HUES6 (cell line): ENCODE measurements at regions not wholly inside any gene's neighbourhood (a gene's known extent, or its start where the extent isn't known, plus 50 kb on each side); places are given as distances from the start of the nearest gene placed in this dataset.

ENCODE experiments used
- H3K27ac ChIP-seq: 2 replicates; pipeline ENCODE4 v1.7.0; 2013; ENCODE audit warnings: low read depth, mild to moderate bottlenecking, low read length, inconsistent platforms
- H3K27me3 ChIP-seq: 2 replicates; pipeline ENCODE4 v1.6.1; 2013; ENCODE audit warnings: low read length; ENCODE audit not compliant: control insufficient read depth, insufficient read depth
- H3K36me3 ChIP-seq: 2 replicates; pipeline ENCODE4 v1.6.1; 2013; ENCODE audit warnings: low read length; ENCODE audit not compliant: control insufficient read depth, insufficient read depth
- H3K4me1 ChIP-seq: 2 replicates; pipeline ENCODE4 v1.6.1; 2013; ENCODE audit warnings: low read length; ENCODE audit not compliant: control insufficient read depth, insufficient read depth
- H3K4me3 ChIP-seq: 2 replicates; pipeline ENCODE4 v1.5.1; 2013; ENCODE audit warnings: low read depth, low read length
- H3K9ac ChIP-seq: one replicate; pipeline ENCODE4 v1.6.1; 2013; ENCODE audit warnings: mild to moderate bottlenecking, low read length
- H3K9me3 ChIP-seq: 2 replicates; pipeline ENCODE4 v1.6.1; 2013; ENCODE audit warnings: low read depth, low read length; ENCODE audit not compliant: control insufficient read depth, insufficient read depth

DNA sequence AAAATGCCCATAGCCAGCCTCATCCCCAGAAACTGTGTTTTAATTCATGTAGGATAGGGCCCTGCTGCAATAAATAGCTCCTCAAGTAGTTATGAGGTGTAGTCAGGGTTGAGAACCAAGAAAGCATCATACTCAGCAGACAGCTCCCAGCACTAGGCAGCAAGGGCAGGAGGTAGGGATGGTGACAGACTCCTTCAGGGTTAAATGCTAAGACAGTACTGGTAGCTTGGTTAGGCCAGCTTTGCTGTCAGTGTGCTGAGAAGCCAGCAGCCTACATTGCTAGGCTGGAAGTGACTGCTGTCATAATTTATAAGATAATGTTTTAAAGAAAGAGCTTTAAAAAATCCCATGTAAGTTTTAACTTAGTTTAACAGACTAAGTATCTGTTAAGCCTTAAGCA, 113.9 kb upstream of the IMMP2L start:
- H3K9ac ChIP-seq, result no peak overlapping the region
- H3K4me1 ChIP-seq, result no peaks in the 10 kb centered on the region
- H3K27ac ChIP-seq, result no peak overlapping the region
- no peaks in the 10 kb centered on the region for H3K36me3 ChIP-seq
- no peak overlapping the region for H3K4me3 ChIP-seq
- no peaks in the 10 kb centered on the region for H3K9me3 ChIP-seq
- H3K27me3 ChIP-seq, result no peaks in the 10 kb centered on the region

DNA sequence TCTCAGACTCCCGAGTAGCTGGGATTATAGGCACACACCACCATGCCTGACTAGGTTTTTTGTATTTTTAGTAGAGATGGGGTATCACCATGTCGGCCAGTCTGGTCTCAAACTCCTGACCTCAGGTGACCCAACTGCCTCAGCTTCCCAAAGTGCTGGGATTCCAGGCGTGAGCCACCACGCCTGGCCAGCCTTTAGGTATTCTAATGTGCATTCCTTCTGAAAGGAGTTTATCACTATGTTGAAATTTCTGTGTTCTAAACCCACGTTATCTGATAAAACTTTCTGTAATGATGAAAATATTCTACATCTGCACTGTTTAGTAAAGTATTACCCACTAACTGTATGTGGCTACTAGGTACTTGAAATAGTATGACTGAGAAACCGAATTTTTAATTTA, 110.6 kb upstream of the IMMP2L start:
- H3K9me3 ChIP-seq, result no peaks in the 10 kb centered on the region
- no peak overlapping the region for H3K9ac ChIP-seq
- H3K27me3 ChIP-seq, result no peaks in the 10 kb centered on the region
- no peak overlapping the region for H3K27ac ChIP-seq
- H3K4me1 ChIP-seq, result no peaks in the 10 kb centered on the region
- H3K36me3 ChIP-seq, result no peaks in the 10 kb centered on the region
- H3K4me3 ChIP-seq, result no peak overlapping the region

DNA sequence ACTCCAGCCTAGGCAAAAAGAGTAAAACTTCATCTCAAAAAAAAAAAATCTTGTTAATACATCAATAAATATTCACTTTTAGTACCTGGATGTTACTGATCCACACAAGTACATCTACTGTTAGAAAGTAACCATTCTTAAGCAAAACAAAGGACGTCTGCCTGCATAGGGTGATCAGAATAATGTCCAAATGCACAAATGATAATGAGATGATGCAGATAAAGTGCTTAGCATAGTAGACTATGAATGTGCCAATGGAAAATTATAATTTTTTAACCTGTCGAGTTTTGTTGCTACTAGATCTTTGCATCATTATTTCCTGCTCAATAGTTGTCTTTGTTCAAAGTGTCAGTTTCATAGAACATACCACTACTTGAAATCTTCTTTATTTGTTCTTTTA, 109.6 kb upstream of the IMMP2L start:
- no peak overlapping the region for H3K9ac ChIP-seq
- H3K27ac ChIP-seq, result no peak overlapping the region
- no peaks in the 10 kb centered on the region for H3K27me3 ChIP-seq
- no peaks in the 10 kb centered on the region for H3K9me3 ChIP-seq
- no peaks in the 10 kb centered on the region for H3K36me3 ChIP-seq
- H3K4me3 ChIP-seq, result no peak overlapping the region
- no peaks in the 10 kb centered on the region for H3K4me1 ChIP-seq

DNA sequence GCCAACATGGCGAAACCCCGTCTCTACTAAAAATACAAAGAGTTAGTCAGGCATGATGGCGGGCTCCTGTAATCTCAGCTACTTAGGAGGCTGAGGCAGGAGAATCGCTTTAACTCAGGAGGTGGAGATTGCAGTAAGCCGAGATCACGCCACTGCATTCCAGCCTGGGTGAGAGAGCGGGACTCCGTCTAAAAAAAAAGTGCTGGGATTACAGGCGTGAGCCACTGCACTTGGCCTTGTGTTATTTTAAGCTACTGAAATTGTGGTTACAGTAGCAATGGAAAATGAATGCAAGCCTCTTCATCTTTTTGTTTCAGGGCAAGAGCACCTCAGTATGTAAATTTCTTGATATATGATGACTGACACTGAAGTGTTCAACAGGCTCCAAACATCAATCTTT, 106.4 kb upstream of the IMMP2L start:
- Histone ChIP-seq H3K27ac (no peak overlapping the region), H3K9me3 (no peaks in the 10 kb centered on the region), H3K36me3 (no peaks in the 10 kb centered on the region), H3K4me3 (no peak overlapping the region), H3K9ac (no peak overlapping the region), H3K4me1 (no peaks in the 10 kb centered on the region; the same call in 1 of the 2 replicates), H3K27me3 (no peaks in the 10 kb centered on the region)

DNA sequence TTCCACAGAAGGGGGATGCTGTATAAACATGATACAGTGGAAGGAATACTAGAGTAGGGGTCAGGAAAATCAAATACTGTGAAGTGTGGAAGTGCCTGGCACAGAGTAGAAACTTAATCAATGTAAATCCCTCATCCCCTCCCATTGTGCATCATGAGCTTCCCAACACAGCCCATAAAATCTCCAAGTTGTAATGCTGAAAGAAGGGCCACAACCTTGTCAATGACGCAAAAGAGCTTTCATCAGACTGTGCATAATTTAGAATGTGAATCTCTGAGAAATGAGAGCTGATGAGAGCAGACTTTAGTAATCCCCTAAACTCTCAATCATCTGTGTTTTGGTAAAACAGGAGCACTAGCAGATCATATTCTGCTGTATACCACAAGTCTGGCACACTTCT, 105.2 kb upstream of the IMMP2L start:
- Histone ChIP-seq H3K9me3 (no peaks in the 10 kb centered on the region), H3K4me1 (no peaks in the 10 kb centered on the region; the same call in 1 of the 2 replicates), H3K36me3 (no peaks in the 10 kb centered on the region), H3K27ac (no peak overlapping the region), H3K9ac (no peak overlapping the region), H3K27me3 (no peaks in the 10 kb centered on the region), H3K4me3 (no peak overlapping the region)

DNA sequence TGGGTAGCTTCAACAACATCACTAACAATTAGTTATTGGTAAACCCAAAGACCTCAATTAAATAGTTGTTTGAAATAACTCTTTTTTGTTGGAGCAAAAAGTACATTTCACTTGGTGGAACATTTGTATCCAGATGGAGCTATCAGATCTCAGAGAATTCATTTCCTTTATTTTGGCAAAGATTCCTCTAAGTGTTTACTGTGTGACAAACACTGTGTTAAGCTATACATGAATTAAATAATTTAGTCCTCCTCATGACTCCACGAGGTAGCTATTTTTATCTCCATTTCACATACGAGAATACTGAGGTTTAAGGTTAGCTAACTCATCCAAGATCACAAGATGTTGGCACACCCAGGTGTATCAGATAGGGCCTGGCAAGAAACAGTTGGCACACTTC, 104.0 kb upstream of the IMMP2L start:
- no peak overlapping the region for H3K4me3 ChIP-seq
- no peaks in the 10 kb centered on the region for H3K9me3 ChIP-seq

DNA sequence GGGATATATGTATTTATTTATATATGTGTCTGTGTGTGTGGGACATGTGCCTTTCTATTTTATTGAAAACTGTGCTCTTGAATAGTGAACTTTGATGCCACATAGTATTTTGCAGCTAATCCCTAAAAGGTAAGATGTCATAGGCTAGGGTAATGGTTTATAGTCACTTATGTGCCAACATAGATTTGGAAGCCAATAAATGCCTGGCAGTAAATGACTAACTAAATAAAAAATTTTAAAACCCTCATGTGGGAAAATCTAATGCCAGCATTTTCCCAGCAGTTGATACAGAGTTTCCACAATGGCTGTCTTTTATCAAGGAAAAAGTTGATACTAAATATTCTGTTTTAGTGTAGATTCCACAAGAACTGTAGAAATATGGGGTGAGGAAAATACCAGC, 101.5 kb upstream of the IMMP2L start:
- no peak overlapping the region for H3K27ac ChIP-seq
- no peaks in the 10 kb centered on the region; the same call in 1 of the 2 replicates for H3K4me1 ChIP-seq
- no peaks in the 10 kb centered on the region for H3K9me3 ChIP-seq
- H3K4me3 ChIP-seq, result no peak overlapping the region
- H3K9ac ChIP-seq, result no peak overlapping the region
- no peaks in the 10 kb centered on the region for H3K27me3 ChIP-seq
- H3K36me3 ChIP-seq, result no peaks in the 10 kb centered on the region

More for the DNA sequence above, 104.0 kb upstream of the IMMP2L start:
- H3K27me3 ChIP-seq, result no peaks in the 10 kb centered on the region
- no peak overlapping the region for H3K27ac ChIP-seq
- no peak overlapping the region for H3K9ac ChIP-seq
- no peaks in the 10 kb centered on the region; the same call in 1 of the 2 replicates for H3K4me1 ChIP-seq
- no peaks in the 10 kb centered on the region for H3K36me3 ChIP-seq

DNA sequence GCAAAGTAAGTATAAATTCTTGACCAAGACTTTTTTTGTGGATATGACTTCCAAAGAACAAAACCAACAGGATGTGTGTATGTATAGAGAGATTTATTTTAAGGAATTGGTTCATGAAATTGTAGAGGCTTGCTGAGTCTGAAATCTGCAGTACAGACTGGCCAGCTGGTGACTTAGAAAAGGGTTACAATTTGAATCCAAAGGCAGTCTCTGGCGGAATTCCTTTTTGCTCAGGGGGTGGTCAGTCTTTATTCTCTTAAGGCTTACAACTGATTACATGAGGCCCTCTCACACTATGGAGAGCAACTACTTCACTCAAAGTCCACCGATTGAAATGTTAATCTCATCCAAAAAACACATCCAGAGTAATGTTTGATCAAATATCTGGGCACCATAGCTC, 100.1 kb upstream of the IMMP2L start:
- Histone ChIP-seq H3K9ac (no peak overlapping the region), H3K9me3 (no peaks in the 10 kb centered on the region), H3K4me1 (no peaks in the 10 kb centered on the region; the same call in 1 of the 2 replicates), H3K4me3 (no peak overlapping the region), H3K27me3 (no peaks in the 10 kb centered on the region), H3K27ac (no peak overlapping the region), H3K36me3 (no peaks in the 10 kb centered on the region)

DNA sequence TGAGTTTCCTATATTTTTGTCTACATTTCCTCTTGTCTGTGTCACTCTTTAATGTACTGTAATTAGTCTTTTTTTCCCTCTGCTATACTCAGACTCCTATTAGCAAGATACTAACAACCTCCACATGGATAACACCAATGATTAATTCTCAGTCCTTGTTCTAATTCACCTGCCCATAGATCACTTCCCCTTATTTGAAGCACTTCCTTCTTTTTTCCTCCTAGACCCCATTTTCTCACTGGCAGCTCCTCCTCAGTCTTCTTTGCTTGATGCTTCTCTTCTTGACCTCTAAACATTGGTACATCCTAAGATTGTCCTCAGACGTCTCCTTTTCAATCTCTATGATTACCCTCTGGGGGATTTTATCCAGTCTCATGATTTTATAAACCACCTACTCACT, 98.2 kb upstream of the IMMP2L start:
- no peak overlapping the region for H3K27ac ChIP-seq
- no peaks in the 10 kb centered on the region for H3K36me3 ChIP-seq
- no peaks in the 10 kb centered on the region for H3K9me3 ChIP-seq
- H3K4me3 ChIP-seq, result no peak overlapping the region
- H3K27me3 ChIP-seq, result no peaks in the 10 kb centered on the region
- no peak overlapping the region for H3K9ac ChIP-seq
- no peaks in the 10 kb centered on the region; the same call in 1 of the 2 replicates for H3K4me1 ChIP-seq

DNA sequence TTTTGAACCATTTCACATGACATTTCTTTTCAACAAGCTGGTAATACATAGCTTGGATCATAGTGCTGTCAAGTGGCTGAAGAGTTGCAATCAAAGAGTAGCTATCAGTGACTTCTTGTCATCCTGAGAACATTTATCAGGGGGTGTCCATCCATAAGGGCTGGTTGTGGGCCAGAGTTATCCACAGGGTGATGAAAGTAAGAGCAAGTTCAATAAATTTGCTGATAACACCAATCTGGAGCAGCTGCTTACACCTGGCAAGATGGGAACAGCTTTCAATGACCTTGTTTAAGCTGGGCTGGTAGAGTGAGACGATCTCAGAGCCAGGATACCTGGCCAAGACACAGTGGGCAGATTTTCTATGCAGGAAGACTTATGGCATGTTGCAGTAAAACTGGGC, 96.3 kb upstream of the IMMP2L start:
- H3K4me3 ChIP-seq, result no peak overlapping the region
- H3K9me3 ChIP-seq, result 0 out of 2 replicates have a peak, but pooled peaks cover 3% of the 10 kb centered on the region
- no peaks in the 10 kb centered on the region for H3K27me3 ChIP-seq
- H3K4me1 ChIP-seq, result no peaks in the 10 kb centered on the region
- H3K27ac ChIP-seq, result no peak overlapping the region
- H3K36me3 ChIP-seq, result no peaks in the 10 kb centered on the region
- H3K9ac ChIP-seq, result no peak overlapping the region

DNA sequence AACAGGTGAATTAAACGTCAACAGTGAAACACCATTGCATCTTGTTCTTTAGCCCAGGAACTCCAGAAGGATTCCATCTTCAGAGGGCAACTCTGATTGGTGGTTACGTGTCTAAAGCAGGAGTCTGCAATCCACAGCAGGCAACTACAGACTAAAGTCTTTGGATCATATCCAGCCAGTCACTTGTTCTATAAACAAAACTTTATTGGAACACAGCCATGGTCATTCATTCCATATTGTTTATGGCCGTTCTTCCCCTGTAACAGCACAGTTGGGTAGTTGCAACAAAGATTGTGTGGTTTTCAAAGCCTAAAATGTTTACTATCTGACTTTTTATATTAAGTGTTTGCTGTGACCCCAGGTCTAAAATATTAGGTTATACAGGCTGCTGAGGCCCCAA, 94.7 kb upstream of the IMMP2L start:
- H3K27me3 ChIP-seq, result no peaks in the 10 kb centered on the region
- no peaks in the 10 kb centered on the region for H3K36me3 ChIP-seq
- 0 out of 2 replicates have a peak, but pooled peaks cover 3% of the 10 kb centered on the region for H3K9me3 ChIP-seq
- no peaks in the 10 kb centered on the region for H3K4me1 ChIP-seq
- H3K9ac ChIP-seq, result no peak overlapping the region
- no peak overlapping the region for H3K4me3 ChIP-seq
- H3K27ac ChIP-seq, result no peak overlapping the region

DNA sequence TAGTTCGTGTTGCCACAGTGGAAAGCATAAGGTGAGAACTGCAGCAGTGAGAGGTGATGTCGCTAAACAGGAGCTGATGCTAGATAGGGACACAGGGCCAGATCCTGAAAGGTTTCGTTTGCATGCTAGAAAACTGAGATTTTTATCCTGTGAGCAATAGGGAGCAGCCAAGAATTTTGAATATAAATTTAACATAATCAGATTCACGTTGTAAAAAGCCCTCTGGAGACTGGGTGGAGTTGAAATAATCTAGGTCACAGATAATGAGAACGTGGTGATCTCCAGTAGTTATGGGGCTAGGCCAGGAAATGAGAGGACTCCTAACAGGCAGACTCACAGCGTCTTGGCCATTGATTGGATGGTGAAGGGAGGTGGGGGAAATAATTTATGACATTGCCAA, 92.1 kb upstream of the IMMP2L start:
- Histone ChIP-seq H3K27ac (no peak overlapping the region), H3K9ac (no peak overlapping the region), H3K9me3 (0 out of 2 replicates have a peak, but pooled peaks cover 3% of the 10 kb centered on the region), H3K27me3 (no peaks in the 10 kb centered on the region), H3K4me3 (no peak overlapping the region), H3K36me3 (no peaks in the 10 kb centered on the region), H3K4me1 (no peaks in the 10 kb centered on the region)
